ENCODE measurements at regions not wholly inside any gene's neighbourhood (a gene's known extent, or its start where the extent isn't known, plus 50 kb on each side); places are given as distances from the start of the nearest gene placed in this dataset.

DNA sequence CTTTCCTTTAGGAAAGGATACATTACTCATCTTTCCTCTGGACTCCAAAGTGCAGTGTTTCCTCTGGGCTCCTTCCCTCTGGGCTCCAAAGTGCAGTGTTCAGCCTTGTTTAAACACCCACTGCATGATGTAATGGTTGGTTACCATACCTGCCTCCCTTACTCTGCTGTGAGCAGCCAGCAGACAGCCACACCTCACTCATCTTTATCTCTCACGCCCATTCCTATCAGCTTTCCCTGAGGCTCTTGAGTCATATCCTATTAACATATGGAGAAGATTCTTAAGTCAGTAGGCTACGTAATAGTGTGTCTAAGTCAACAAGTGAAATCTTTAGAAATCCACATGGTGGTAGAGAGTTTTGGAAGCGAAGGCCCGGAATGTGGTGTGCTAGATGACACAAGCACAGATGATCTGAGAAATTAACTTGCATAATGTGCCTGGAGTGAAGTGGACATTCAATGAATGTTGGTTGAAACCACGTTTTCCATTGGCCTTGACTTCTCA is 97.2 kb upstream of the CTNNB1 start (continued):
- TF ChIP-seq, protein P1, sequence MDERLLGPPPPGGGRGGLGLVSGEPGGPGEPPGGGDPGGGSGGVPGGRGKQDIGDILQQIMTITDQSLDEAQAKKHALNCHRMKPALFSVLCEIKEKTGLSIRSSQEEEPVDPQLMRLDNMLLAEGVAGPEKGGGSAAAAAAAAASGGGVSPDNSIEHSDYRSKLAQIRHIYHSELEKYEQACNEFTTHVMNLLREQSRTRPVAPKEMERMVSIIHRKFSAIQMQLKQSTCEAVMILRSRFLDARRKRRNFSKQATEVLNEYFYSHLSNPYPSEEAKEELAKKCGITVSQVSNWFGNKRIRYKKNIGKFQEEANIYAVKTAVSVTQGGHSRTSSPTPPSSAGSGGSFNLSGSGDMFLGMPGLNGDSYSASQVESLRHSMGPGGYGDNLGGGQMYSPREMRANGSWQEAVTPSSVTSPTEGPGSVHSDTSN (CRISPR knock-in tag; IDR thresholded peaks at IDR 0.05; ENCODE audit: low read depth), result no peak
- TF ChIP-seq, protein P1 (tag; conservative IDR thresholded peaks at IDR 0.05; ENCODE audit: low read depth), result no peak
- TF ChIP-seq SP1 (CRISPR knock-in tag; IDR thresholded peaks at IDR 0.05) (no peak), MEIS2 (IDR thresholded peaks at IDR 0.05; ENCODE audit: partially characterized antibody) (no peak), ASH1L (IDR thresholded peaks at IDR 0.05; ENCODE audit: borderline replicate concordance, low read depth, partially characterized antibody) (no peak)
- TF ChIP-seq, protein P2, sequence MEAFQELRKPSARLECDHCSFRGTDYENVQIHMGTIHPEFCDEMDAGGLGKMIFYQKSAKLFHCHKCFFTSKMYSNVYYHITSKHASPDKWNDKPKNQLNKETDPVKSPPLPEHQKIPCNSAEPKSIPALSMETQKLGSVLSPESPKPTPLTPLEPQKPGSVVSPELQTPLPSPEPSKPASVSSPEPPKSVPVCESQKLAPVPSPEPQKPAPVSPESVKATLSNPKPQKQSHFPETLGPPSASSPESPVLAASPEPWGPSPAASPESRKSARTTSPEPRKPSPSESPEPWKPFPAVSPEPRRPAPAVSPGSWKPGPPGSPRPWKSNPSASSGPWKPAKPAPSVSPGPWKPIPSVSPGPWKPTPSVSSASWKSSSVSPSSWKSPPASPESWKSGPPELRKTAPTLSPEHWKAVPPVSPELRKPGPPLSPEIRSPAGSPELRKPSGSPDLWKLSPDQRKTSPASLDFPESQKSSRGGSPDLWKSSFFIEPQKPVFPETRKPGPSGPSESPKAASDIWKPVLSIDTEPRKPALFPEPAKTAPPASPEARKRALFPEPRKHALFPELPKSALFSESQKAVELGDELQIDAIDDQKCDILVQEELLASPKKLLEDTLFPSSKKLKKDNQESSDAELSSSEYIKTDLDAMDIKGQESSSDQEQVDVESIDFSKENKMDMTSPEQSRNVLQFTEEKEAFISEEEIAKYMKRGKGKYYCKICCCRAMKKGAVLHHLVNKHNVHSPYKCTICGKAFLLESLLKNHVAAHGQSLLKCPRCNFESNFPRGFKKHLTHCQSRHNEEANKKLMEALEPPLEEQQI (IDR thresholded peaks at IDR 0.05), result no peak
- TF ChIP-seq, protein P3, sequence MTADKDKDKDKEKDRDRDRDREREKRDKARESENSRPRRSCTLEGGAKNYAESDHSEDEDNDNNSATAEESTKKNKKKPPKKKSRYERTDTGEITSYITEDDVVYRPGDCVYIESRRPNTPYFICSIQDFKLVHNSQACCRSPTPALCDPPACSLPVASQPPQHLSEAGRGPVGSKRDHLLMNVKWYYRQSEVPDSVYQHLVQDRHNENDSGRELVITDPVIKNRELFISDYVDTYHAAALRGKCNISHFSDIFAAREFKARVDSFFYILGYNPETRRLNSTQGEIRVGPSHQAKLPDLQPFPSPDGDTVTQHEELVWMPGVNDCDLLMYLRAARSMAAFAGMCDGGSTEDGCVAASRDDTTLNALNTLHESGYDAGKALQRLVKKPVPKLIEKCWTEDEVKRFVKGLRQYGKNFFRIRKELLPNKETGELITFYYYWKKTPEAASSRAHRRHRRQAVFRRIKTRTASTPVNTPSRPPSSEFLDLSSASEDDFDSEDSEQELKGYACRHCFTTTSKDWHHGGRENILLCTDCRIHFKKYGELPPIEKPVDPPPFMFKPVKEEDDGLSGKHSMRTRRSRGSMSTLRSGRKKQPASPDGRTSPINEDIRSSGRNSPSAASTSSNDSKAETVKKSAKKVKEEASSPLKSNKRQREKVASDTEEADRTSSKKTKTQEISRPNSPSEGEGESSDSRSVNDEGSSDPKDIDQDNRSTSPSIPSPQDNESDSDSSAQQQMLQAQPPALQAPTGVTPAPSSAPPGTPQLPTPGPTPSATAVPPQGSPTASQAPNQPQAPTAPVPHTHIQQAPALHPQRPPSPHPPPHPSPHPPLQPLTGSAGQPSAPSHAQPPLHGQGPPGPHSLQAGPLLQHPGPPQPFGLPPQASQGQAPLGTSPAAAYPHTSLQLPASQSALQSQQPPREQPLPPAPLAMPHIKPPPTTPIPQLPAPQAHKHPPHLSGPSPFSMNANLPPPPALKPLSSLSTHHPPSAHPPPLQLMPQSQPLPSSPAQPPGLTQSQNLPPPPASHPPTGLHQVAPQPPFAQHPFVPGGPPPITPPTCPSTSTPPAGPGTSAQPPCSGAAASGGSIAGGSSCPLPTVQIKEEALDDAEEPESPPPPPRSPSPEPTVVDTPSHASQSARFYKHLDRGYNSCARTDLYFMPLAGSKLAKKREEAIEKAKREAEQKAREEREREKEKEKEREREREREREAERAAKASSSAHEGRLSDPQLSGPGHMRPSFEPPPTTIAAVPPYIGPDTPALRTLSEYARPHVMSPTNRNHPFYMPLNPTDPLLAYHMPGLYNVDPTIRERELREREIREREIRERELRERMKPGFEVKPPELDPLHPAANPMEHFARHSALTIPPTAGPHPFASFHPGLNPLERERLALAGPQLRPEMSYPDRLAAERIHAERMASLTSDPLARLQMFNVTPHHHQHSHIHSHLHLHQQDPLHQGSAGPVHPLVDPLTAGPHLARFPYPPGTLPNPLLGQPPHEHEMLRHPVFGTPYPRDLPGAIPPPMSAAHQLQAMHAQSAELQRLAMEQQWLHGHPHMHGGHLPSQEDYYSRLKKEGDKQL (CRISPR knock-in tag; IDR thresholded peaks at IDR 0.05; ENCODE audit: borderline replicate concordance), result no peak
- TF ChIP-seq, protein P4, sequence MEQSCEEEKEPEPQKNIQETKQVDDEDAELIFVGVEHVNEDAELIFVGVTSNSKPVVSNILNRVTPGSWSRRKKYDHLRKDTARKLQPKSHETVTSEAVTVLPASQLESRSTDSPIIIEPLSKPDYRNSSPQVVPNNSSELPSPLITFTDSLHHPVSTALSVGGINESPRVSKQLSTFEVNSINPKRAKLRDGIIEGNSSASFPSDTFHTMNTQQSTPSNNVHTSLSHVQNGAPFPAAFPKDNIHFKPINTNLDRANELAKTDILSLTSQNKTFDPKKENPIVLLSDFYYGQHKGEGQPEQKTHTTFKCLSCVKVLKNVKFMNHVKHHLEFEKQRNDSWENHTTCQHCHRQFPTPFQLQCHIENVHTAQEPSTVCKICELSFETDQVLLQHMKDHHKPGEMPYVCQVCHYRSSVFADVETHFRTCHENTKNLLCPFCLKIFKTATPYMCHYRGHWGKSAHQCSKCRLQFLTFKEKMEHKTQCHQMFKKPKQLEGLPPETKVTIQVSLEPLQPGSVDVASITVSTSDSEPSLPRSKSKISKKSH (CRISPR knock-in tag; IDR thresholded peaks at IDR 0.05), result no peak
- TF ChIP-seq, protein P5, sequence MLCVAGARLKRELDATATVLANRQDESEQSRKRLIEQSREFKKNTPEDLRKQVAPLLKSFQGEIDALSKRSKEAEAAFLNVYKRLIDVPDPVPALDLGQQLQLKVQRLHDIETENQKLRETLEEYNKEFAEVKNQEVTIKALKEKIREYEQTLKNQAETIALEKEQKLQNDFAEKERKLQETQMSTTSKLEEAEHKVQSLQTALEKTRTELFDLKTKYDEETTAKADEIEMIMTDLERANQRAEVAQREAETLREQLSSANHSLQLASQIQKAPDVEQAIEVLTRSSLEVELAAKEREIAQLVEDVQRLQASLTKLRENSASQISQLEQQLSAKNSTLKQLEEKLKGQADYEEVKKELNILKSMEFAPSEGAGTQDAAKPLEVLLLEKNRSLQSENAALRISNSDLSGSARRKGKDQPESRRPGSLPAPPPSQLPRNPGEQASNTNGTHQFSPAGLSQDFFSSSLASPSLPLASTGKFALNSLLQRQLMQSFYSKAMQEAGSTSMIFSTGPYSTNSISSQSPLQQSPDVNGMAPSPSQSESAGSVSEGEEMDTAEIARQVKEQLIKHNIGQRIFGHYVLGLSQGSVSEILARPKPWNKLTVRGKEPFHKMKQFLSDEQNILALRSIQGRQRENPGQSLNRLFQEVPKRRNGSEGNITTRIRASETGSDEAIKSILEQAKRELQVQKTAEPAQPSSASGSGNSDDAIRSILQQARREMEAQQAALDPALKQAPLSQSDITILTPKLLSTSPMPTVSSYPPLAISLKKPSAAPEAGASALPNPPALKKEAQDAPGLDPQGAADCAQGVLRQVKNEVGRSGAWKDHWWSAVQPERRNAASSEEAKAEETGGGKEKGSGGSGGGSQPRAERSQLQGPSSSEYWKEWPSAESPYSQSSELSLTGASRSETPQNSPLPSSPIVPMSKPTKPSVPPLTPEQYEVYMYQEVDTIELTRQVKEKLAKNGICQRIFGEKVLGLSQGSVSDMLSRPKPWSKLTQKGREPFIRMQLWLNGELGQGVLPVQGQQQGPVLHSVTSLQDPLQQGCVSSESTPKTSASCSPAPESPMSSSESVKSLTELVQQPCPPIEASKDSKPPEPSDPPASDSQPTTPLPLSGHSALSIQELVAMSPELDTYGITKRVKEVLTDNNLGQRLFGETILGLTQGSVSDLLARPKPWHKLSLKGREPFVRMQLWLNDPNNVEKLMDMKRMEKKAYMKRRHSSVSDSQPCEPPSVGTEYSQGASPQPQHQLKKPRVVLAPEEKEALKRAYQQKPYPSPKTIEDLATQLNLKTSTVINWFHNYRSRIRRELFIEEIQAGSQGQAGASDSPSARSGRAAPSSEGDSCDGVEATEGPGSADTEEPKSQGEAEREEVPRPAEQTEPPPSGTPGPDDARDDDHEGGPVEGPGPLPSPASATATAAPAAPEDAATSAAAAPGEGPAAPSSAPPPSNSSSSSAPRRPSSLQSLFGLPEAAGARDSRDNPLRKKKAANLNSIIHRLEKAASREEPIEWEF (CRISPR knock-in tag; IDR thresholded peaks at IDR 0.05), result no peak
